NCI-H524 (cell line): ENCODE measurements at regions not wholly inside any gene's neighbourhood (a gene's known extent, or its start where the extent isn't known, plus 50 kb on each side); places are given as distances from the start of the nearest gene placed in this dataset.

Source experiments
- DNase-seq, 2 experiments: peaks; one replicate each; lab custom pipeline; 2025; lab: John Stamatoyannopoulos, UW

- DNase-seq: no peak
Measured at GRCh38 chr2:234835738-234836137, 116.1 kb upstream of the SH3BP4 start.

GRCh38 chr2:234834228-234834923 lies 117.4 kb upstream of the SH3BP4 start:
- no peak for DNase-seq

- no peak for DNase-seq
Measured at GRCh38 chr2:234830853-234831252, 121.0 kb upstream of the SH3BP4 start.

- DNase-seq: no peak
Measured at GRCh38 chr2:234829074-234829455, 122.8 kb upstream of the SH3BP4 start.

- no peak for DNase-seq
Measured at GRCh38 chr2:234828382-234829073, 123.3 kb upstream of the SH3BP4 start.

GRCh38 chr2:234827096-234827860 lies 124.5 kb upstream of the SH3BP4 start:
- DNase-seq: no peak

- no peak for DNase-seq
Measured at GRCh38 chr2:234826681-234827080, 125.1 kb upstream of the SH3BP4 start.

GRCh38 chr2:234825616-234826015 lies 126.2 kb upstream of the SH3BP4 start:
- no peak for DNase-seq

GRCh38 chr2:234823877-234824376 lies 127.9 kb upstream of the SH3BP4 start:
- no peak for DNase-seq

- DNase-seq: no peak
Measured at GRCh38 chr2:234823196-234823876, 128.5 kb upstream of the SH3BP4 start.

GRCh38 chr2:234821946-234822475 lies 129.8 kb upstream of the SH3BP4 start:
- DNase-seq: no peak

GRCh38 chr2:234818937-234819336 lies 132.9 kb upstream of the SH3BP4 start:
- no peak for DNase-seq

- DNase-seq: no peak
Measured at GRCh38 chr2:234816491-234816890, 135.3 kb upstream of the SH3BP4 start.

- DNase-seq: no peak
Measured at GRCh38 chr2:234816056-234816455, 135.8 kb upstream of the SH3BP4 start.

- no peak for DNase-seq
Measured at GRCh38 chr2:234814374-234814773, 137.4 kb upstream of the SH3BP4 start.

- DNase-seq: no peak
Measured at GRCh38 chr2:234812851-234813250, 139.0 kb upstream of the SH3BP4 start.

GRCh38 chr2:234808907-234809306 lies 142.9 kb upstream of the SH3BP4 start:
- no peak for DNase-seq

GRCh38 chr2:234806818-234807217 lies 145.0 kb upstream of the SH3BP4 start:
- no peak for DNase-seq

- no peak for DNase-seq
Measured at GRCh38 chr2:234805836-234806235, 146.0 kb upstream of the SH3BP4 start.

- DNase-seq: no peak
Measured at GRCh38 chr2:234804704-234805103, 147.1 kb upstream of the SH3BP4 start.

GRCh38 chr2:234802845-234803171 lies 149.0 kb upstream of the SH3BP4 start:
- DNase-seq: no peak
